ENCODE measurements at regions not wholly inside any gene's neighbourhood (a gene's known extent, or its start where the extent isn't known, plus 50 kb on each side); places are given as distances from the start of the nearest gene placed in this dataset.

DNA sequence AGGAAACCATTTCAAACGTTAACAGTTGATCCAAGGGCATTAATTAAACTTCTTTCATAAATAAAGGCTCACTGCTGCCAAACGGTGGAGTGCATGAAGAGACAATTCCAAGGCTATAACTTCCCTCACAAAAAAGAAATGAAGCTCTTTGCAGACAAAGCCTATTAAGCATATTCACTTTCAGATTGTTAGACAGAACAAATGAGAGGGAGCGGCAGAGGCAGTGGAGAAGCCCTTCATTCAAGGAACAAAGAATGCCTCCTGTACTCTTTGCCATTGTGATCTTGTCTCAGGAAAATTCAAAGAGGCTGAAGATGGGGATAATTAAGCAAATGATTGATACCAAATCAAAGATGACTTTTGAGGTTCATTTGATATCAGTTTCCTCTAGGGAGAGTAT, 370.5 kb upstream of the FAT1 start:
- POLR2A ChIA-PET: no interaction called here
- TF ChIP-seq ZBTB48 (tag by site-specific recombination; IDR thresholded peaks at IDR 0.05) (no peak), ZNF558 (tag by site-specific recombination; IDR thresholded peaks at IDR 0.05) (no peak), ZNF302 (tag by site-specific recombination; IDR thresholded peaks at IDR 0.05; ENCODE audit: low read depth) (no peak), ZNF626 (tag by site-specific recombination; IDR thresholded peaks at IDR 0.05) (no peak), ZNF654 (tag by site-specific recombination; IDR thresholded peaks at IDR 0.05; ENCODE audit: low read depth) (no peak), ZBTB7A (tag by site-specific recombination; IDR thresholded peaks at IDR 0.05; ENCODE audit: low read depth) (no peak), SALL2 (tag by site-specific recombination; IDR thresholded peaks at IDR 0.05; ENCODE audit: borderline replicate concordance) (no peak), ZBTB17 (tag by site-specific recombination; IDR thresholded peaks at IDR 0.05) (no peak), ZNF132 (tag by site-specific recombination; IDR thresholded peaks at IDR 0.05; ENCODE audit: borderline replicate concordance) (no peak), ZNF555 (tag by site-specific recombination; conservative IDR thresholded peaks at IDR 0.05) (no peak), ZNF214 (tag by site-specific recombination; IDR thresholded peaks at IDR 0.05; ENCODE audit: borderline replicate concordance) (no peak), SP7 (tag by site-specific recombination; IDR thresholded peaks at IDR 0.05) (no peak), KLF1 (tag by site-specific recombination; IDR thresholded peaks at IDR 0.05) (no peak)
- TF ChIP-seq, protein P1, sequence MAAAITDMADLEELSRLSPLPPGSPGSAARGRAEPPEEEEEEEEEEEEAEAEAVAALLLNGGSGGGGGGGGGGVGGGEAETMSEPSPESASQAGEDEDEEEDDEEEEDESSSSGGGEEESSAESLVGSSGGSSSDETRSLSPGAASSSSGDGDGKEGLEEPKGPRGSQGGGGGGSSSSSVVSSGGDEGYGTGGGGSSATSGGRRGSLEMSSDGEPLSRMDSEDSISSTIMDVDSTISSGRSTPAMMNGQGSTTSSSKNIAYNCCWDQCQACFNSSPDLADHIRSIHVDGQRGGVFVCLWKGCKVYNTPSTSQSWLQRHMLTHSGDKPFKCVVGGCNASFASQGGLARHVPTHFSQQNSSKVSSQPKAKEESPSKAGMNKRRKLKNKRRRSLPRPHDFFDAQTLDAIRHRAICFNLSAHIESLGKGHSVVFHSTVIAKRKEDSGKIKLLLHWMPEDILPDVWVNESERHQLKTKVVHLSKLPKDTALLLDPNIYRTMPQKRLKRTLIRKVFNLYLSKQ (tag by site-specific recombination; IDR thresholded peaks at IDR 0.05; ENCODE audit: borderline replicate concordance): no peak
- TF ChIP-seq, protein P2, sequence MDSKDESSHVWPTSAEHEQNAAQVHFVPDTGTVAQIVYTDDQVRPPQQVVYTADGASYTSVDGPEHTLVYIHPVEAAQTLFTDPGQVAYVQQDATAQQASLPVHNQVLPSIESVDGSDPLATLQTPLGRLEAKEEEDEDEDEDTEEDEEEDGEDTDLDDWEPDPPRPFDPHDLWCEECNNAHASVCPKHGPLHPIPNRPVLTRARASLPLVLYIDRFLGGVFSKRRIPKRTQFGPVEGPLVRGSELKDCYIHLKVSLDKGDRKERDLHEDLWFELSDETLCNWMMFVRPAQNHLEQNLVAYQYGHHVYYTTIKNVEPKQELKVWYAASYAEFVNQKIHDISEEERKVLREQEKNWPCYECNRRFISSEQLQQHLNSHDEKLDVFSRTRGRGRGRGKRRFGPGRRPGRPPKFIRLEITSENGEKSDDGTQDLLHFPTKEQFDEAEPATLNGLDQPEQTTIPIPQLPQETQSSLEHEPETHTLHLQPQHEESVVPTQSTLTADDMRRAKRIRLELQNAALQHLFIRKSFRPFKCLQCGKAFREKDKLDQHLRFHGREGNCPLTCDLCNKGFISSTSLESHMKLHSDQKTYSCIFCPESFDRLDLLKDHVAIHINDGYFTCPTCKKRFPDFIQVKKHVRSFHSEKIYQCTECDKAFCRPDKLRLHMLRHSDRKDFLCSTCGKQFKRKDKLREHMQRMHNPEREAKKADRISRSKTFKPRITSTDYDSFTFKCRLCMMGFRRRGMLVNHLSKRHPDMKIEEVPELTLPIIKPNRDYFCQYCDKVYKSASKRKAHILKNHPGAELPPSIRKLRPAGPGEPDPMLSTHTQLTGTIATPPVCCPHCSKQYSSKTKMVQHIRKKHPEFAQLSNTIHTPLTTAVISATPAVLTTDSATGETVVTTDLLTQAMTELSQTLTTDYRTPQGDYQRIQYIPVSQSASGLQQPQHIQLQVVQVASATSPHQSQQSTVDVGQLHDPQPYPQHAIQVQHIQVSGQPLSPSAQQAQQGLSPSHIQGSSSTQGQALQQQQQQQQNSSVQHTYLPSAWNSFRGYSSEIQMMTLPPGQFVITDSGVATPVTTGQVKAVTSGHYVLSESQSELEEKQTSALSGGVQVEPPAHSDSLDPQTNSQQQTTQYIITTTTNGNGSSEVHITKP (tag by site-specific recombination; IDR thresholded peaks at IDR 0.05): no peak
- TF ChIP-seq, protein P3, sequence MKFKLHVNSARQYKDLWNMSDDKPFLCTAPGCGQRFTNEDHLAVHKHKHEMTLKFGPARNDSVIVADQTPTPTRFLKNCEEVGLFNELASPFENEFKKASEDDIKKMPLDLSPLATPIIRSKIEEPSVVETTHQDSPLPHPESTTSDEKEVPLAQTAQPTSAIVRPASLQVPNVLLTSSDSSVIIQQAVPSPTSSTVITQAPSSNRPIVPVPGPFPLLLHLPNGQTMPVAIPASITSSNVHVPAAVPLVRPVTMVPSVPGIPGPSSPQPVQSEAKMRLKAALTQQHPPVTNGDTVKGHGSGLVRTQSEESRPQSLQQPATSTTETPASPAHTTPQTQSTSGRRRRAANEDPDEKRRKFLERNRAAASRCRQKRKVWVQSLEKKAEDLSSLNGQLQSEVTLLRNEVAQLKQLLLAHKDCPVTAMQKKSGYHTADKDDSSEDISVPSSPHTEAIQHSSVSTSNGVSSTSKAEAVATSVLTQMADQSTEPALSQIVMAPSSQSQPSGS (tag by site-specific recombination; IDR thresholded peaks at IDR 0.05; ENCODE audit: low read depth): no peak
- TF ChIP-seq, protein P4, sequence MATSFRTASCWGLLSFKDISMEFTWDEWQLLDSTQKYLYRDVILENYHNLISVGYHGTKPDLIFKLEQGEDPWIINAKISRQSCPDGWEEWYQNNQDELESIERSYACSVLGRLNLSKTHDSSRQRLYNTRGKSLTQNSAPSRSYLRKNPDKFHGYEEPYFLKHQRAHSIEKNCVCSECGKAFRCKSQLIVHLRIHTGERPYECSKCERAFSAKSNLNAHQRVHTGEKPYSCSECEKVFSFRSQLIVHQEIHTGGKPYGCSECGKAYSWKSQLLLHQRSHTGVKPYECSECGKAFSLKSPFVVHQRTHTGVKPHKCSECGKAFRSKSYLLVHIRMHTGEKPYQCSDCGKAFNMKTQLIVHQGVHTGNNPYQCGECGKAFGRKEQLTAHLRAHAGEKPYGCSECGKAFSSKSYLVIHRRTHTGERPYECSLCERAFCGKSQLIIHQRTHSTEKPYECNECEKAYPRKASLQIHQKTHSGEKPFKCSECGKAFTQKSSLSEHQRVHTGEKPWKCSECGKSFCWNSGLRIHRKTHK (tag by site-specific recombination; IDR thresholded peaks at IDR 0.05): no peak
- TF ChIP-seq, protein P5, sequence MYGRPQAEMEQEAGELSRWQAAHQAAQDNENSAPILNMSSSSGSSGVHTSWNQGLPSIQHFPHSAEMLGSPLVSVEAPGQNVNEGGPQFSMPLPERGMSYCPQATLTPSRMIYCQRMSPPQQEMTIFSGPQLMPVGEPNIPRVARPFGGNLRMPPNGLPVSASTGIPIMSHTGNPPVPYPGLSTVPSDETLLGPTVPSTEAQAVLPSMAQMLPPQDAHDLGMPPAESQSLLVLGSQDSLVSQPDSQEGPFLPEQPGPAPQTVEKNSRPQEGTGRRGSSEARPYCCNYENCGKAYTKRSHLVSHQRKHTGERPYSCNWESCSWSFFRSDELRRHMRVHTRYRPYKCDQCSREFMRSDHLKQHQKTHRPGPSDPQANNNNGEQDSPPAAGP (tag by site-specific recombination; IDR thresholded peaks at IDR 0.05): no peak
- TF ChIP-seq, protein P6, sequence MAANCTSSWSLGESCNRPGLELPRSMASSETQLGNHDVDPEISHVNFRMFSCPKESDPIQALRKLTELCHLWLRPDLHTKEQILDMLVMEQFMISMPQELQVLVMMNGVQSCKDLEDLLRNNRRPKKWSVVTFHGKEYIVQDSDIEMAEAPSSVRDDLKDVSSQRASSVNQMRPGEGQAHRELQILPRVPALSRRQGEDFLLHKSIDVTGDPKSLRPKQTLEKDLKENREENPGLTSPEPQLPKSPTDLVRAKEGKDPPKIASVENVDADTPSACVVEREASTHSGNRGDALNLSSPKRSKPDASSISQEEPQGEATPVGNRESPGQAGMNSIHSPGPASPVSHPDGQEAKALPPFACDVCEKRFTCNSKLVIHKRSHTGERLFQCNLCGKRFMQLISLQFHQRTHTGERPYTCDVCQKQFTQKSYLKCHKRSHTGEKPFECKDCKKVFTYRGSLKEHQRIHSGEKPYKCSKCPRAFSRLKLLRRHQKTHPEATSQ (tag by site-specific recombination; IDR thresholded peaks at IDR 0.05): no peak

More for the DNA sequence above, 370.5 kb upstream of the FAT1 start:
- no peaks in the 10 kb centered on the region for H3K4me1 ChIP-seq (ENCODE audit: control insufficient read depth, insufficient read depth, low read length)
- no peak overlapping the region for H3K4me3 ChIP-seq (ENCODE audit: low read depth, low read length)
- no peaks in the 10 kb centered on the region for H3K9me3 ChIP-seq (ENCODE audit: control insufficient read depth, insufficient read depth, low read depth, low read length)
- CTCF ChIA-PET: no interaction called here
- H3K27ac ChIP-seq (ENCODE audit: extremely low read depth, low read depth, low read length): no peak overlapping the region
- H3K36me3 ChIP-seq (ENCODE audit: control insufficient read depth in 2 of 2, insufficient read depth in 1 of 2, low read length in 2 of 2): no peaks in the 10 kb centered on the region

All from HEK293 (cell line).